ENCODE measurements at regions not wholly inside any gene's neighbourhood (a gene's known extent, or its start where the extent isn't known, plus 50 kb on each side); places are given as distances from the start of the nearest gene placed in this dataset.

GRCh38 chr14:75359098-75359497 lies 68.7 kb upstream of the JDP2 start:
- TF ChIP-seq, protein P1, sequence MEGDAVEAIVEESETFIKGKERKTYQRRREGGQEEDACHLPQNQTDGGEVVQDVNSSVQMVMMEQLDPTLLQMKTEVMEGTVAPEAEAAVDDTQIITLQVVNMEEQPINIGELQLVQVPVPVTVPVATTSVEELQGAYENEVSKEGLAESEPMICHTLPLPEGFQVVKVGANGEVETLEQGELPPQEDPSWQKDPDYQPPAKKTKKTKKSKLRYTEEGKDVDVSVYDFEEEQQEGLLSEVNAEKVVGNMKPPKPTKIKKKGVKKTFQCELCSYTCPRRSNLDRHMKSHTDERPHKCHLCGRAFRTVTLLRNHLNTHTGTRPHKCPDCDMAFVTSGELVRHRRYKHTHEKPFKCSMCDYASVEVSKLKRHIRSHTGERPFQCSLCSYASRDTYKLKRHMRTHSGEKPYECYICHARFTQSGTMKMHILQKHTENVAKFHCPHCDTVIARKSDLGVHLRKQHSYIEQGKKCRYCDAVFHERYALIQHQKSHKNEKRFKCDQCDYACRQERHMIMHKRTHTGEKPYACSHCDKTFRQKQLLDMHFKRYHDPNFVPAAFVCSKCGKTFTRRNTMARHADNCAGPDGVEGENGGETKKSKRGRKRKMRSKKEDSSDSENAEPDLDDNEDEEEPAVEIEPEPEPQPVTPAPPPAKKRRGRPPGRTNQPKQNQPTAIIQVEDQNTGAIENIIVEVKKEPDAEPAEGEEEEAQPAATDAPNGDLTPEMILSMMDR (conservative IDR thresholded peaks at IDR 0.05; ENCODE audit: low read length): no peak
- TF ChIP-seq EZH2phosphoT487 (IDR thresholded peaks at IDR 0.05; ENCODE audit: borderline replicate concordance, low read depth, low read length): no peak
